Astrocyte (in vitro differentiated cells and primary cell): ENCODE measurements at regions not wholly inside any gene's neighbourhood (a gene's known extent, or its start where the extent isn't known, plus 50 kb on each side); places are given as distances from the start of the nearest gene placed in this dataset.
A peak's percentile ranks its signal among the peaks of the same experiment; 100 is the strongest.

Experiments used
- DNase-seq: peaks from one replicate; pipeline ENCODE4 v3.0.0-alpha.2; 2010; ENCODE audit warnings: low read depth
- FAIRE-seq: peaks from 2 replicates; lab custom pipeline; 2011; peaks lifted over from hg19 to GRCh38; lab: Jason Lieb, UNC
- H2AFZ ChIP-seq: 2 replicates; pipeline ENCODE4 v1.6.0; 2012; ENCODE audit warnings: low read depth, low read length, inconsistent platforms
- H3K27ac ChIP-seq: 2 replicates; pipeline ENCODE4 v1.5.1; 2011; ENCODE audit warnings: low read depth, low read length, inconsistent platforms
- H3K27me3 ChIP-seq: 2 replicates; pipeline ENCODE4 v1.6.0; 2011; ENCODE audit warnings: low read length, inconsistent platforms; ENCODE audit not compliant: insufficient read depth
- H3K36me3 ChIP-seq: 2 replicates; pipeline ENCODE4 v1.5.1; 2011; ENCODE audit warnings: low read length, inconsistent platforms; ENCODE audit not compliant: insufficient read depth
- H3K4me1 ChIP-seq: 2 replicates; pipeline ENCODE4 v1.5.1; 2011; ENCODE audit warnings: low read length, inconsistent platforms; ENCODE audit not compliant: insufficient read depth
- H3K4me2 ChIP-seq: 2 replicates; pipeline ENCODE4 v1.6.0; 2012; ENCODE audit warnings: low read length, inconsistent platforms
- H3K4me3 ChIP-seq: 2 replicates; pipeline ENCODE4 v1.5.1; 2011; ENCODE audit warnings: low read depth, mild to moderate bottlenecking, low read length, inconsistent platforms; ENCODE audit not compliant: insufficient read depth
- H3K79me2 ChIP-seq: 2 replicates; pipeline ENCODE4 v1.6.0; 2012; ENCODE audit warnings: mild to moderate bottlenecking, low read length, inconsistent platforms; ENCODE audit not compliant: insufficient read depth
- H3K9ac ChIP-seq: 2 replicates; pipeline ENCODE4 v1.6.0; 2012; ENCODE audit warnings: mild to moderate bottlenecking, low read length, inconsistent platforms
- H3K9me3 ChIP-seq: 2 replicates; pipeline ENCODE4 v1.5.1; 2012; ENCODE audit warnings: low read depth, mild to moderate bottlenecking, low read length, inconsistent platforms; ENCODE audit not compliant: insufficient read depth
- H4K20me1 ChIP-seq: 2 replicates; pipeline ENCODE4 v1.6.0; 2012; ENCODE audit warnings: low read length, inconsistent platforms; ENCODE audit not compliant: insufficient read depth
- H3K27ac Mint-ChIP-seq: one replicate; pipeline ENCODE4 v1.8.0; 2021; ENCODE audit warnings: mild to moderate bottlenecking, mixed read lengths; ENCODE audit not compliant: unreplicated experiment
- H3K27me3 Mint-ChIP-seq: one replicate; pipeline ENCODE4 v1.8.0; 2021; ENCODE audit warnings: low read depth, mixed read lengths; ENCODE audit not compliant: unreplicated experiment
- H3K36me3 Mint-ChIP-seq: one replicate; pipeline ENCODE4 v1.8.0; 2021; ENCODE audit warnings: low read depth, mixed read lengths; ENCODE audit not compliant: unreplicated experiment
- H3K4me1 Mint-ChIP-seq: one replicate; pipeline ENCODE4 v1.8.0; 2021; ENCODE audit warnings: low read depth, mixed read lengths; ENCODE audit not compliant: unreplicated experiment
- H3K4me3 Mint-ChIP-seq: one replicate; pipeline ENCODE4 v1.8.0; 2021; ENCODE audit warnings: mild to moderate bottlenecking, moderate library complexity, mixed read lengths; ENCODE audit not compliant: unreplicated experiment
- H3K9me3 Mint-ChIP-seq: one replicate; pipeline ENCODE4 v1.8.0; 2021; ENCODE audit warnings: mild to moderate bottlenecking, mixed read lengths; ENCODE audit not compliant: unreplicated experiment
- CTCF ChIP-seq: IDR thresholded peaks from 2 replicates; pipeline ENCODE4 v1.5.1; 2011; ENCODE audit warnings: low read depth, mild to moderate bottlenecking, inconsistent platforms, low read length, moderate library complexity; ENCODE audit not compliant: insufficient read depth
- EZH2 ChIP-seq: IDR thresholded peaks from 2 replicates; pipeline ENCODE4 v1.6.1; 2012; ENCODE audit warnings: mild to moderate bottlenecking, low read length, inconsistent platforms; ENCODE audit not compliant: insufficient read depth

GRCh38 chr2:105504459-105504858, 105.6 kb upstream of the FHL2 start:
- H4K20me1 ChIP-seq, result no peaks in the 10 kb centered on the region
- no peaks in the 10 kb centered on the region for H3K4me1 ChIP-seq
- H3K27ac ChIP-seq, result no peak overlapping the region
- H3K27me3 ChIP-seq, result no peaks in the 10 kb centered on the region
- no peak overlapping the region for H3K9ac ChIP-seq
- H3K9me3 ChIP-seq, result no peaks in the 10 kb centered on the region
- DNase-seq, result no peak
- H3K36me3 Mint-ChIP-seq, result no peaks in the 10 kb centered on the region
- H3K27ac Mint-ChIP-seq, result no peak overlapping the region
- no peak overlapping the region for H3K4me3 ChIP-seq
- no peak overlapping the region for H3K4me3 Mint-ChIP-seq
- no peak for FAIRE-seq
- H3K27me3 Mint-ChIP-seq, result no peaks in the 10 kb centered on the region
- H3K9me3 Mint-ChIP-seq, result peaks cover 6% of the 10 kb centered on the region
- H2AFZ ChIP-seq, result no peak overlapping the region
- no peaks in the 10 kb centered on the region for H3K79me2 ChIP-seq
- H3K36me3 ChIP-seq, result no peaks in the 10 kb centered on the region
- no peak overlapping the region for H3K4me2 ChIP-seq
- peaks cover 7% of the 10 kb centered on the region for H3K4me1 Mint-ChIP-seq
- no peak for TF ChIP-seq CTCF
- no peak for TF ChIP-seq EZH2

GRCh38 chr2:105502625-105503334, 103.9 kb upstream of the FHL2 start:
- H3K27ac Mint-ChIP-seq, result no peak overlapping the region
- no peaks in the 10 kb centered on the region for H3K36me3 Mint-ChIP-seq
- peaks cover 3% of the 10 kb centered on the region for H3K27me3 Mint-ChIP-seq
- H3K4me3 ChIP-seq, result no peak overlapping the region
- H3K79me2 ChIP-seq, result no peaks in the 10 kb centered on the region
- H3K36me3 ChIP-seq, result no peaks in the 10 kb centered on the region
- no peaks in the 10 kb centered on the region for H4K20me1 ChIP-seq
- H3K9ac ChIP-seq, result no peak overlapping the region
- TF ChIP-seq CTCF, result no peak
- no peak for TF ChIP-seq EZH2
- no peaks in the 10 kb centered on the region for H3K4me1 ChIP-seq
- H3K9me3 ChIP-seq, result no peaks in the 10 kb centered on the region
- H3K4me3 Mint-ChIP-seq, result no peak overlapping the region
- DNase-seq (peak; percentile 48), FAIRE-seq (no peak)
- H3K4me1 Mint-ChIP-seq, result peaks cover 7% of the 10 kb centered on the region
- no peaks in the 10 kb centered on the region for H3K27me3 ChIP-seq
- peaks cover 7% of the 10 kb centered on the region for H3K9me3 Mint-ChIP-seq
- no peak overlapping the region for H3K27ac ChIP-seq
- H3K4me2 ChIP-seq, result no peak overlapping the region
- no peak overlapping the region for H2AFZ ChIP-seq

GRCh38 chr2:105498281-105498846, 99.5 kb upstream of the FHL2 start:
- Mint-ChIP-seq H3K9me3 (peaks cover 12% of the 10 kb centered on the region), H3K27ac (no peak overlapping the region), H3K36me3 (peaks cover 2% of the 10 kb centered on the region), H3K4me3 (no peak overlapping the region), H3K4me1 (peaks cover 10% of the 10 kb centered on the region), H3K27me3 (peaks cover 19% of the 10 kb centered on the region)
- peaks cover 3% of the 10 kb centered on the region for H3K9me3 ChIP-seq
- TF ChIP-seq CTCF (no peak), EZH2 (no peak)
- H3K27me3 ChIP-seq, result peaks cover 20% of the 10 kb centered on the region
- H3K4me2 ChIP-seq, result no peak overlapping the region
- H3K79me2 ChIP-seq, result no peaks in the 10 kb centered on the region
- no peak overlapping the region for H2AFZ ChIP-seq
- no peaks in the 10 kb centered on the region for H4K20me1 ChIP-seq
- no peak for DNase-seq
- no peak overlapping the region for H3K9ac ChIP-seq
- no peak overlapping the region for H3K27ac ChIP-seq
- no peak overlapping the region for H3K4me3 ChIP-seq
- no peaks in the 10 kb centered on the region for H3K4me1 ChIP-seq
- FAIRE-seq, result no peak
- H3K36me3 ChIP-seq, result no peaks in the 10 kb centered on the region
